ENCODE measurements at regions not wholly inside any gene's neighbourhood (a gene's known extent, or its start where the extent isn't known, plus 50 kb on each side); places are given as distances from the start of the nearest gene placed in this dataset.
"Not testable (repeated sequence)": the region's sequence is repeated elsewhere in the genome, so short reads cannot be mapped to it uniquely, and the experiment has no call there.

GRCh38 chrY:7359520-7359919, 448.0 kb upstream of the AMELY start:
- Histone ChIP-seq H3K4me1 (no peaks in the 10 kb centered on the region), H3K27ac (no peak overlapping the region), H3K9me3 (no peaks in the 10 kb centered on the region), H3K27me3 (no peaks in the 10 kb centered on the region), H3K36me3 (no peaks in the 10 kb centered on the region), H3K4me3 (no peak overlapping the region)
- TF ChIP-seq CTCF (IDR thresholded peaks at IDR 0.05) (no peak), POLR2AphosphoS5 (IDR thresholded peaks at IDR 0.05) (no peak), POLR2A (IDR thresholded peaks at IDR 0.05) (no peak)
- intact Hi-C loops (cut with DNase I; ENCODE audit: low total_unique reads) = no loop called here
- no peak for DNase-seq (ENCODE audit: low spot score in 2 of 2)

- Histone ChIP-seq H3K27ac (no peak overlapping the region), H3K36me3 (no peaks in the 10 kb centered on the region), H3K9me3 (no peaks in the 10 kb centered on the region), H3K4me1 (no peaks in the 10 kb centered on the region), H3K4me3 (no peak overlapping the region), H3K27me3 (no peaks in the 10 kb centered on the region)
- intact Hi-C loops (cut with DNase I; ENCODE audit: low total_unique reads) = no loop called here
- DNase-seq (ENCODE audit: low spot score in 2 of 2) = no peak
- TF ChIP-seq POLR2A (IDR thresholded peaks at IDR 0.05) (no peak), POLR2AphosphoS5 (IDR thresholded peaks at IDR 0.05) (no peak), CTCF (IDR thresholded peaks at IDR 0.05) (no peak)
Measured at GRCh38 chrY:7358103-7358752, 446.7 kb upstream of the AMELY start.

- H3K9me3 ChIP-seq; H3K27ac ChIP-seq; H3K27me3 ChIP-seq; intact Hi-C loops (cut with DNase I; ENCODE audit: low total_unique reads); H3K4me1 ChIP-seq; H3K4me3 ChIP-seq; DNase-seq (ENCODE audit: low spot score in 2 of 2); H3K36me3 ChIP-seq: not testable (repeated sequence)
Measured at GRCh38 chrY:7355891-7356290, 444.3 kb upstream of the AMELY start.

DNA sequence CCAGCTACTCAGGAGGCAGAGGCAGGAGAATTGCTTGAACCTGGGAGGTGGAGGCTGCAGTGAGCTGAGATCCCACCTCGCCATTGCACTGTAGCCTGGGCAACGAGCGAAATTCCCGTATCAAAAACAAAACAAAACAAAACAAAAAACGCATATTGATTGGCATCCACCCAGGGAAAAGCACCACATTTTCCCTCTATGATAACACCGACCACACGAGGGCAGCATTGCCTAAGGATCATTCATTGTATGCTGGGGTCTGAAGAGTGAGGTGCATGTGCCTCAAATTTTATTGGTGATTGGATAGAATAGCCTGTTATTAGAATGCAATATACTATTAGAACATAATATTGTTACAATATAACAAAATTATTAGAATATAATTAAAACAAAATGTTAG, 433.1 kb upstream of the AMELY start:
- DNase-seq (ENCODE audit: low spot score in 2 of 2) = no peak
- no peak overlapping the region for H3K4me3 ChIP-seq
- H3K4me1 ChIP-seq = no peaks in the 10 kb centered on the region
- intact Hi-C loops (cut with DNase I; ENCODE audit: low total_unique reads) = no loop called here
- no peaks in the 10 kb centered on the region for H3K27me3 ChIP-seq
- no peaks in the 10 kb centered on the region for H3K36me3 ChIP-seq
- no peaks in the 10 kb centered on the region for H3K9me3 ChIP-seq
- H3K27ac ChIP-seq = no peak overlapping the region
- TF ChIP-seq POLR2AphosphoS5 (IDR thresholded peaks at IDR 0.05) (no peak), CTCF (IDR thresholded peaks at IDR 0.05) (peak in 1 of 3 donors; percentile 41), POLR2A (IDR thresholded peaks at IDR 0.05) (no peak)

DNA sequence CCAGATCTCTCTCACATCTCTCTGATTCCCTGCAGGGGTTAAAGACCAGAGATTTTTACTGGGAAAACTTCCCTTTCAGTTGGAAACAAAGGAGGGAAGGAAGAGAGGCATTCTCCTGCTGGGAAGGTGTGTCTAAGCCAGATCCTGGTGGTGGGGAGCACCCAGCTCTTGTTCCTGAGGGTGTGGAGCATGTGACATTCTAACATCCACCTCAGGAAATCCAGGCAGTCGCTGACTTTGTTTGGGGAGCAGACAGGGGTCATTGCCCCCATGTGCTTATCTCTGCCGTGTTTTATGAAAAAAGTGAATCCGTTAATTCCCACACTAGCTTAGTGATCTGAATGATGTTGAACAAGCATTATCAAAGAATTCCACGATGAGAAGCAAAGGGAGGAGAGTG, 431.7 kb upstream of the AMELY start:
- intact Hi-C loops (cut with DNase I; ENCODE audit: low total_unique reads) = no loop called here
- Histone ChIP-seq H3K4me1 (no peaks in the 10 kb centered on the region), H3K27ac (no peak overlapping the region), H3K4me3 (no peak overlapping the region), H3K36me3 (no peaks in the 10 kb centered on the region), H3K9me3 (no peaks in the 10 kb centered on the region), H3K27me3 (no peaks in the 10 kb centered on the region)
- TF ChIP-seq CTCF (IDR thresholded peaks at IDR 0.05) = no peak
- no peak for TF ChIP-seq POLR2AphosphoS5 (IDR thresholded peaks at IDR 0.05)
- TF ChIP-seq POLR2A (IDR thresholded peaks at IDR 0.05) = no peak
- DNase-seq (ENCODE audit: low spot score in 2 of 2) = no peak

GRCh38 chrY:7342732-7343131, 431.2 kb upstream of the AMELY start:
- H3K4me3 ChIP-seq = not testable (repeated sequence)

More at GRCh38 chrY:7342732-7343131, 431.2 kb upstream of the AMELY start:
- intact Hi-C loops (cut with DNase I; ENCODE audit: low total_unique reads); H3K27me3 ChIP-seq; H3K9me3 ChIP-seq; H3K36me3 ChIP-seq; H3K4me1 ChIP-seq; DNase-seq (ENCODE audit: low spot score in 2 of 2); H3K27ac ChIP-seq: not testable (repeated sequence)

Measured in breast epithelium (tissue), 4 donors.